ENCODE measurements at regions not wholly inside any gene's neighbourhood (a gene's known extent, or its start where the extent isn't known, plus 50 kb on each side); places are given as distances from the start of the nearest gene placed in this dataset.
A peak's percentile ranks its signal among the peaks of the same experiment; 100 is the strongest.

- no peak for TF ChIP-seq CTCF (conservative IDR thresholded peaks at IDR 0.05; ENCODE audit: low read depth)
- POLR2A ChIA-PET (ENCODE audit: low non-redundant PET), result no interaction called here
- CTCF ChIA-PET, result no interaction called here
These were observed 141.1 kb upstream of the ZXDA start for GRCh38 chrX:58051346-58051745.

DNA sequence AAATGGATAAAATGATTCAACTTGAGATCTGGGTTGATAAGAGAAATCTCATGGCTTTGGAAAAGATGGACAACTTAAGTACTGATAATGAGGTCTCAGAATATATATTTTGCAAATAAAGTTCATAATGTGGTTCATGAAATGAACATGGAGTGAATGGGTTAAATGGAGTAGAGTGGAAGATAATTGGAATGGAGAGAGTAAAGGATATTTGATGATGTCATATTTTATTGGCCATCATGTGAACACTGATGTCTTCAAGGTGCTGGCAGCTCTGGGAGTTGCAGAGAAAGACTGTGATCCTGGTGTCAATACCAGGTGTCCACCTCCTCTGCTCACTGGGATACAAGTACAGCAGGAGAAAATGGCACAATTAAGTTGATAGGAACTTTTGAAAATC, 133.9 kb upstream of the ZXDA start:
- H3K27ac ChIP-seq, result no peak overlapping the region
- CTCF ChIA-PET, result interaction anchor here (0.7 kb wide), 1 partner anchor 997 kb away, joined by 3 read pairs; no protein-coding TSS in a partner anchor
- POLR2A ChIA-PET (ENCODE audit: low non-redundant PET), result no interaction called here
- TF ChIP-seq CTCF (conservative IDR thresholded peaks at IDR 0.05; ENCODE audit: low read depth), result no peak
- DNase-seq (ENCODE audit: low spot score), result no peak

More at GRCh38 chrX:58051346-58051745, 141.1 kb upstream of the ZXDA start:
- H3K27ac ChIP-seq, result no peak overlapping the region
- no peak for DNase-seq (ENCODE audit: low spot score)

- CTCF ChIA-PET, result interaction anchor here (0.7 to 1.3 kb wide), 3 partner anchors 146 to 277 kb away, joined by 4 to 7 read pairs (median 5); no protein-coding TSS in a partner anchor
- DNase-seq (ENCODE audit: low spot score), result peak; percentile 2
- no peak overlapping the region for H3K27ac ChIP-seq
- POLR2A ChIA-PET (ENCODE audit: low non-redundant PET), result no interaction called here
- TF ChIP-seq CTCF (conservative IDR thresholded peaks at IDR 0.05; ENCODE audit: low read depth), result peak; percentile 22; the same call in 1 of the 2 replicates
These were observed 115.7 kb upstream of the ZXDA start for GRCh38 chrX:58025979-58026378.

DNA sequence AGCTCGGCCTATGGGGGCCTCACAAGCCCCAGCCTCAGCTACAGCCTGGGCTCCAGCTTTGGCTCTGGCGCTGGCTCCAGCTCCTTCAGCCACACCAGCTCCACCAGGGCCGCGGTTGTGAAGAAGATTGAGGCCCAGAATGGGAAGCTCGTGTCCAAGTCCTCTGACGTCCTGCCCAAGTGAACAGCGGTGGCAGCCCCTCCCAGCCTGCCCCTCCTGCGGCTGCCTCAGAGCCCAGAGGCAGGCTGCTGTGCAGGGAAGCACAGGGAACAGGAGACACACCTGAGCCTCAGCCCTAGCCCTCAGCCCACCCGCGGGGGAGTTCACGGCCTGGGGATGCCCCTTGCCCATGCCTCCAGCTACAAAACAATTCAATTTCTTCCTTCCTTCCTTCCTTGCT, 75.7 kb upstream of the ZXDA start:
- H3K27ac ChIP-seq, result no peak overlapping the region
- CTCF ChIA-PET, result no interaction called here
- POLR2A ChIA-PET (ENCODE audit: low non-redundant PET), result no interaction called here
- no peak for TF ChIP-seq CTCF (conservative IDR thresholded peaks at IDR 0.05; ENCODE audit: low read depth)
- no peak for DNase-seq (ENCODE audit: low spot score)

DNA sequence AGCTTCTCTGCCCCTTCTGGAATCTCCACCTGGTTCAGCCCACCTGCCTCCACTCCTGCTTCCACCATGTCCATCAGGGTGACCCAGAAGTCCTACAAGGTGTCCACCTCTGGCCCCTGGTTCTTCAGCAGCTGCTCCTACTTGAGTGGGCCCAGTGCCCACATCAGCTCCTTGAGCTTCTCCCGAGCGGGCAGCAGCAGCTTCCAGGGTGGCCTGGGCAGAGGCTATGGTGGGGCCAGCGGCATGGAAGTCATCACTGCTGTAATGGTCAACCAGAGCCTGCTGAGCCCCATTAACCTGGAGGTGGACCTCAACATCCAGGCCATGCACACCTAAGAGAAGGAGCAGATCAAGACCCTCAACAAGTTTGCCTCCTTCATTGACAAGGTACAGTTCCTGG, 74.4 kb upstream of the ZXDA start:
- TF ChIP-seq CTCF (conservative IDR thresholded peaks at IDR 0.05; ENCODE audit: low read depth), result no peak
- ChIA-PET POLR2A (ENCODE audit: low non-redundant PET) (no interaction called here), CTCF (no interaction called here)
- DNase-seq (ENCODE audit: low spot score), result no peak
- H3K27ac ChIP-seq, result no peak overlapping the region

GRCh38 chrX:57977992-57978391, 67.7 kb upstream of the ZXDA start:
- no peak overlapping the region for H3K27ac ChIP-seq
- DNase-seq (ENCODE audit: low spot score), result no peak
- POLR2A ChIA-PET (ENCODE audit: low non-redundant PET), result no interaction called here
- CTCF ChIA-PET, result no interaction called here
- no peak for TF ChIP-seq CTCF (conservative IDR thresholded peaks at IDR 0.05; ENCODE audit: low read depth)

DNA sequence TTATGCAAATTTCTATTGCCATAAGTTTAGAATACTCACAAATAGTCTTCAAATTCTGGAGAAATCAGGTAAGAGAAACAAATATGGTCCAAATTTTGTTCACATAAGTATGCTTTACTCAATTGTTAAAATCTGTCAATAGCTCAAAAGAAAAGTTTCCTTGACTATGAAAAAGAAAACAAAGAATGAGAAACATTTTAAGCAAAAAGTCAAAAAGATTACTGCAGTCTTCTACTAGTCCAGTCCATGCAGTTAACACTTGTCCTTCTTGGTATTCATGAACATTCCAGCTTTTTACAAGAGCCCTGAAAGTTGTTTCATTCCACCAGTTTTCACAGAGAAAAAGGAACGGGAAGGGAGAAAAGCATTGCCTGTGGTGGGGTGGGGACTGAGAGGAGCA, 54.7 kb upstream of the ZXDA start:
- no peak overlapping the region for H3K27ac ChIP-seq
- CTCF ChIA-PET, result no interaction called here
- POLR2A ChIA-PET (ENCODE audit: low non-redundant PET), result no interaction called here
- DNase-seq (ENCODE audit: low spot score), result no peak
- no peak for TF ChIP-seq CTCF (conservative IDR thresholded peaks at IDR 0.05; ENCODE audit: low read depth)

Data from RWPE1 (cell line).